H9 (cell line): ENCODE measurements at regions not wholly inside any gene's neighbourhood (a gene's known extent, or its start where the extent isn't known, plus 50 kb on each side); places are given as distances from the start of the nearest gene placed in this dataset.

Source experiments
- DNase-seq: peaks from one replicate; pipeline ENCODE4 v3.0.0-alpha.2; 2017
- H2AFZ ChIP-seq: one replicate; pipeline ENCODE4 v1.6.1; 2013; ENCODE audit warnings: mild to moderate bottlenecking, low read length, control low read depth, moderate library complexity
- H2AK5ac ChIP-seq: 2 replicates; pipeline ENCODE4 v1.6.1; 2013; ENCODE audit warnings: low read length, control low read depth, mixed read lengths; ENCODE audit not compliant: insufficient read length
- H2BK120ac ChIP-seq: one replicate; pipeline ENCODE4 v1.6.1; 2013; ENCODE audit warnings: low read depth, mild to moderate bottlenecking, low read length, control low read depth, inconsistent platforms; ENCODE audit not compliant: poor library complexity, severe bottlenecking
- H2BK12ac ChIP-seq: 2 replicates; pipeline ENCODE4 v1.6.1; 2013; ENCODE audit warnings: low read length, control low read depth, mixed read lengths, low read depth; ENCODE audit not compliant: insufficient read length
- H2BK15ac ChIP-seq: 2 replicates; pipeline ENCODE4 v1.6.1; 2013; ENCODE audit warnings: low read depth, low read length, control low read depth
- H2BK20ac ChIP-seq: one replicate; pipeline ENCODE4 v1.6.1; 2013; ENCODE audit warnings: low read depth, mild to moderate bottlenecking, low read length, control low read depth, inconsistent platforms; ENCODE audit not compliant: poor library complexity, severe bottlenecking
- H2BK5ac ChIP-seq: 2 replicates; pipeline ENCODE4 v1.6.1; 2013; ENCODE audit warnings: low read length, control low read depth, mixed read lengths; ENCODE audit not compliant: insufficient read length
- H3K14ac ChIP-seq: 2 replicates; pipeline ENCODE4 v1.6.1; 2013; ENCODE audit warnings: low read length, control low read depth; ENCODE audit not compliant: insufficient read depth
- H3K18ac ChIP-seq: 2 replicates; pipeline ENCODE4 v1.6.1; 2013; ENCODE audit warnings: low read depth, mild to moderate bottlenecking, mixed read lengths, low read length, control low read depth; ENCODE audit not compliant: insufficient read length
- H3K23ac ChIP-seq: 2 replicates; pipeline ENCODE4 v1.6.1; 2013; ENCODE audit warnings: low read length, control low read depth, mixed read lengths, low read depth; ENCODE audit not compliant: insufficient read length
- H3K23me2 ChIP-seq: 2 replicates; pipeline ENCODE4 v1.6.1; 2013; ENCODE audit warnings: low read depth, mild to moderate bottlenecking, mixed read lengths, low read length, control low read depth; ENCODE audit not compliant: insufficient read length, poor library complexity, severe bottlenecking
- H3K27ac ChIP-seq: 2 replicates; pipeline ENCODE4 v1.5.1; 2013; ENCODE audit warnings: low read length, control low read depth, mixed read lengths, low read depth; ENCODE audit not compliant: insufficient read length
- H3K27me3 ChIP-seq: 2 replicates; pipeline ENCODE4 v1.6.1; 2013; ENCODE audit warnings: low read length, control low read depth, inconsistent platforms; ENCODE audit not compliant: insufficient read depth
- H3K4ac ChIP-seq: 2 replicates; pipeline ENCODE4 v1.6.1; 2013; ENCODE audit warnings: low read depth, mild to moderate bottlenecking, control low read depth, inconsistent platforms, low read length, moderate library complexity
- H3K4me1 ChIP-seq: 2 replicates; pipeline ENCODE4 v1.6.1; 2013; ENCODE audit warnings: low read length, control low read depth, inconsistent platforms; ENCODE audit not compliant: insufficient read depth
- H3K4me2 ChIP-seq: 2 replicates; pipeline ENCODE4 v1.6.1; 2013; ENCODE audit warnings: low read length, control low read depth, mixed read lengths; ENCODE audit not compliant: insufficient read length, insufficient read depth
- H3K56ac ChIP-seq: 2 replicates; pipeline ENCODE4 v1.6.1; 2013; ENCODE audit warnings: low read depth, mild to moderate bottlenecking, mixed read lengths, low read length, control low read depth; ENCODE audit not compliant: insufficient read length
- H3K79me1 ChIP-seq: 2 replicates; pipeline ENCODE4 v1.6.1; 2013; ENCODE audit warnings: low read depth, mild to moderate bottlenecking, moderate library complexity, low read length, control low read depth, inconsistent platforms; ENCODE audit not compliant: insufficient read depth, poor library complexity, severe bottlenecking
- H3K79me2 ChIP-seq: 2 replicates; pipeline ENCODE4 v1.6.1; 2013; ENCODE audit warnings: low read length, control low read depth, inconsistent platforms; ENCODE audit not compliant: insufficient read depth
- H3K9ac ChIP-seq: 2 replicates; pipeline ENCODE4 v1.6.1; 2013; ENCODE audit warnings: low read length, control low read depth, mixed read lengths; ENCODE audit not compliant: insufficient read length; ENCODE audit errors: extremely low read depth
- H3K9me3 ChIP-seq: one replicate; pipeline ENCODE4 v1.6.1; 2013; ENCODE audit warnings: low read depth, low read length, inconsistent platforms; ENCODE audit not compliant: control insufficient read depth
- H3T11ph ChIP-seq: one replicate; pipeline ENCODE4 v1.6.1; 2013; ENCODE audit warnings: mild to moderate bottlenecking, low read length, control low read depth, inconsistent platforms
- H4K20me1 ChIP-seq: one replicate; pipeline ENCODE4 v1.6.1; 2013; ENCODE audit not compliant: control insufficient read depth, insufficient read length, insufficient read depth
- H4K5ac ChIP-seq: 2 replicates; pipeline ENCODE4 v1.6.1; 2013; ENCODE audit warnings: low read depth, mild to moderate bottlenecking, mixed read lengths, low read length, control low read depth; ENCODE audit not compliant: insufficient read length
- H4K8ac ChIP-seq: replicated peaks from 2 replicates; pipeline ENCODE4 v1.6.1; 2013; ENCODE audit warnings: low read length, control low read depth, mixed read lengths, low read depth; ENCODE audit not compliant: insufficient read length
- H4K91ac ChIP-seq: 2 replicates; pipeline ENCODE4 v1.6.1; 2013; ENCODE audit warnings: low read depth, mild to moderate bottlenecking, moderate library complexity, mixed read lengths, low read length, control low read depth; ENCODE audit not compliant: insufficient read length
- H3K27ac Mint-ChIP-seq, 3 experiments: 2 replicates in 2 of 3; 3 replicates in 1 of 3; pipeline ENCODE4 v1.8.0; 2020 to 2021; ENCODE audit warnings: mixed read lengths in 3 of 3, mild to moderate bottlenecking in 1 of 3, moderate library complexity in 1 of 3
- H3K27me3 Mint-ChIP-seq: 2 replicates; pipeline ENCODE4 v1.8.0; 2021; ENCODE audit warnings: low read depth, mild to moderate bottlenecking, moderate library complexity, mixed read lengths
- H3K36me3 Mint-ChIP-seq, 3 experiments: 2 replicates in 2 of 3; 3 replicates in 1 of 3; pipeline ENCODE4 v1.8.0; 2020 to 2021; ENCODE audit warnings: low read depth in 3 of 3, mixed read lengths in 3 of 3; ENCODE audit not compliant: insufficient read depth in 1 of 3
- H3K4me1 Mint-ChIP-seq, 2 experiments: 2 replicates each; pipeline ENCODE4 v1.8.0; 2020; ENCODE audit warnings: mixed read lengths in 2 of 2
- H3K4me3 Mint-ChIP-seq, 2 experiments: 2 replicates in 1 of 2; 3 replicates in 1 of 2; pipeline ENCODE4 v1.8.0; 2020 to 2021; ENCODE audit warnings: mild to moderate bottlenecking in 2 of 2, mixed read lengths in 2 of 2, moderate library complexity in 1 of 2
- H3K9me3 Mint-ChIP-seq, 2 experiments: 2 replicates in 1 of 2; 3 replicates in 1 of 2; pipeline ENCODE4 v1.8.0; 2020; ENCODE audit warnings: mild to moderate bottlenecking in 2 of 2, mixed read lengths in 2 of 2, moderate library complexity in 1 of 2
- CTCF ChIP-seq: fragments of 200-600 bp; sonication (generic); conservative IDR thresholded peaks from 3 replicates; pipeline ENCODE4 v1.8.0; 2021; ENCODE audit warnings: antibody characterized with exemption, mild to moderate bottlenecking
- WGBS: extraction: QIAGEN DNeasy Blood & Tissue Kit; methylation state at CpG from one replicate; pipeline ENCODE4 v1.1.7; 2013; ENCODE audit warnings: missing lambda C conversion rate, low lambda C conversion rate, mixed read lengths; ENCODE audit not compliant: insufficient read length; ENCODE audit errors: extremely low coverage; 5-methylcytosine and 5-hydroxymethylcytosine counted together

GRCh38 chr4:138327338-138327737 is 85.2 kb upstream of the SLC7A11 start:
- no peak overlapping the region for H3K27ac ChIP-seq
- no peak for TF ChIP-seq CTCF
- H4K20me1 ChIP-seq = no peaks in the 10 kb centered on the region
- 0 out of 2 replicates have a peak, but pooled peaks cover 5% of the 10 kb centered on the region for H3K4me1 ChIP-seq
- H3K14ac ChIP-seq = no peak overlapping the region
- H3K9me3 ChIP-seq = no peaks in the 10 kb centered on the region
- H4K91ac ChIP-seq = no peak overlapping the region
- H4K5ac ChIP-seq = no peak overlapping the region
- no peaks in the 10 kb centered on the region for H3K27me3 ChIP-seq
- H2AFZ ChIP-seq = no peak overlapping the region
- H3K4me2 ChIP-seq = no peak overlapping the region
- H2BK5ac ChIP-seq = no peak overlapping the region
- H3K9ac ChIP-seq = no peak overlapping the region
- Mint-ChIP-seq H3K36me3 (peaks cover 0 to 4% (median 3%) of the 10 kb centered on the region in 3 experiments; a peak in 1 of 7 replicates), H3K9me3 (peaks cover 0 to 2% of the 10 kb centered on the region in 2 experiments; a peak in 2 of 5 replicates), H3K27ac (no peak overlapping the region), H3K27me3 (no peaks in the 10 kb centered on the region), H3K4me1 (peaks cover 7% of the 10 kb centered on the region in 2 experiments), H3K4me3 (no peak overlapping the region)
- H4K8ac ChIP-seq = no peak overlapping the region
- no peak overlapping the region for H3T11ph ChIP-seq
- H3K23ac ChIP-seq = no peak overlapping the region
- no peaks in the 10 kb centered on the region for H3K79me1 ChIP-seq
- no peaks in the 10 kb centered on the region for H3K23me2 ChIP-seq
- no peak overlapping the region for H2BK120ac ChIP-seq
- no peak overlapping the region for H2BK20ac ChIP-seq
- H3K18ac ChIP-seq = no peak overlapping the region
- H3K79me2 ChIP-seq = no peaks in the 10 kb centered on the region
- DNase-seq = no peak
- H2BK15ac ChIP-seq = no peak overlapping the region
- H3K56ac ChIP-seq = no peak overlapping the region
- H3K4ac ChIP-seq = no peak overlapping the region
- no CpG with 5 or more reads among the region's 1 CpG for WGBS
- H2AK5ac ChIP-seq = no peak overlapping the region
- no peak overlapping the region for H2BK12ac ChIP-seq
